Raji (cell line): ENCODE measurements at regions not wholly inside any gene's neighbourhood (a gene's known extent, or its start where the extent isn't known, plus 50 kb on each side); places are given as distances from the start of the nearest gene placed in this dataset.

Source experiments
- POLR2A ChIP-seq: IDR thresholded peaks from 2 replicates; pipeline ENCODE4 v1.6.1; 2011; ENCODE audit warnings: low read depth, low read length, control low read depth; ENCODE audit not compliant: insufficient read depth

DNA sequence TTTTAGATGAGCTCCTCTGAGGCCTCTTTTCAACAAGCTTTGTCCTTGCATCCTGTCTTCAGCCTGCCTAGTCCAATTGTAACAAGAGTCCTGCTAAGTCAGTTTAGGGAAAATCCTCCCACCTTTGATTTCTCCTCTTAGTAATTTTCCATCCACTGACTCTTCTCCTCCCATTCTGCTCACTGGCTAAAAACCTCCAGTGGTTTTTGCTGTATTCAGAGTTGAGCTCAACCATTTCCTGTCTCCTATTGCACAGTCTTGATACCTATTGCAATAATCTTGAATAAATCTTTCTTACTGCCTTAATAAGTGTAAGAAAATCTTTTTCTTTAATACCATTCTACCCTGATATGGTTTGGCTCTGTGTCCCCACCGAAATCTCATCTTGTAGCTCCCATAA, 117.8 kb upstream of the ENPP6 start:
- TF ChIP-seq POLR2A, result no peak

- no peak for TF ChIP-seq POLR2A
Observed at GRCh38 chr4:184331268-184331995, 113.8 kb upstream of the ENPP6 start.

GRCh38 chr4:184329659-184330400, 112.2 kb upstream of the ENPP6 start:
- no peak for TF ChIP-seq POLR2A

DNA sequence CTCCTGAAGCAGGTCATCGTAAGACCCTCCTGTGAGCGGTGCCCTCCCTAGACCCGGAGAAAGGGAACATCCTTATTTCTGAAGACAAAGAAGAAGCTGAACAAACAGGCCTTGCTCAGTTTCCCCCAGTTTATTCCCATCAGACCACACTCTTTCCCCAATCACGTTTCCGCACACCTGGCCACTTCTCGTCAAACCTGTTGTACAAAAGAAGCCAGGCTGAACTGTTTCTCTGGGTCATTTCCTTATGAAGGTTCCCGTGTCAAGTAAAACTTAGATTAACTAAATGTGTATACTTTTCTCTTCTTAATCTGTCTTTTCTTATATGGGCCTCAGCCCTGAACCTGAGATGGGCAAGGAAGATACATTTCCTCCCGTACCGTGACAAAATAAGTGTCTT, 111.6 kb upstream of the ENPP6 start:
- no peak for TF ChIP-seq POLR2A

DNA sequence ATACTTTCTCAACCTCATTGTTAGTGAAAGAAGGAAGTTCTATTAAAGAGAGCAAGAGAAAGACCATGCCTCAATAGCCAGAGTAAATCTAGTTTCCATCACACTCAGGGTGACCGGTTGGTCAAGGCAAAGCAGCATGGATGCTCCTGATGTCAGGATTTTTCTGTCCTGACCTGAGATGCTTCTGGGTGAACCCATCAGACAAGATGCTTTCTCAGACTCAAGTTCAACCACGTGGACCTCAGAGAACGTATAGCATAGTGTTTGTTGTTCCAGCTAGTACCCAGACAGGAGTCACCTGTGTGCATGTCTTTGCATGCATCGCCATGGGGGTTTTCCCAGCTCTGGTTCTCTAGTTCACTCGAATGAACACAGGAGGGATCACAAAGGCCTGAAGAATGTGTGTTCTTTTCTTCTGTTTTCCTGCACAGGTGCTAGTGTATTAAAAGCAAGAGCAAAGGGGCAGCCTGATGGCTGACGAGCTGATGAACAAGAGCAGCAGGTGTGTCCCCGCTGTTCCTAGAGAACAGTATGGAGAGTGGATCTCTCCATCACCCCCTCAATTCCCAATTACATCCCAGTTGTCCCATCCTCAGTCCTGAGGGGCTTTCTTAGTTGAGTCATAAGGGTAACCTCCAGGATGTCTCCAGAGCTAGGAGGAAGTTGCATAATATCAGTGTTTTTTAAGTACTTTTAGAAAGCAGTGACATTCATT, 110.5 kb upstream of the ENPP6 start:
- TF ChIP-seq POLR2A, result peak; percentile 46; the same call in 1 of the 2 replicates

DNA sequence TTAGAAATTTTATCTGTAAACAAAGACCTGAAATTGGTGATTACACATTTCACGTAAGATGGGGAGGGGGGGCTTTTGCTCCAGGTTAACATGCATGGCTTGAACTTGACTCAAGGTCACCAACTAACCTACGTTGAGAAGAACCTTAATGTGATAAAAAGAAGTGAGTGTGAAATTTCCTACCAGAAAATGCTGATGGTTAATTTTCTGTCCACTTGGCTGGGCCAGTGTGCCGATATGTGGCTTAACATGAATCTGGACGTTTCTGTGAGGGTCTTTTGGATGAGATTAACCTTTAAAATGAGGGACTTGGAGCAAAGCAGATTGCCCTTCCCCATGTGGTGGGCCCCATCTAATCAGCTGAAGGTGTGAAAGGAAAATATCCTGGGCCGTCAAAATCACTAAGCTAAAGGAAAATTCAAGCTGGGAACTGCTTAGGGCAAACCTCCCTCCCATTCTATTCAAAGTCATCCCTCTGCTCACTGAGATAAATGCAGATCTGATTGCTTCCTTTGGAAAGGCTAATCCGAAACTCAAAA, 107.3 kb upstream of the ENPP6 start:
- TF ChIP-seq POLR2A, result no peak

GRCh38 chr4:184322328-184323025, 104.8 kb upstream of the ENPP6 start:
- no peak for TF ChIP-seq POLR2A

DNA sequence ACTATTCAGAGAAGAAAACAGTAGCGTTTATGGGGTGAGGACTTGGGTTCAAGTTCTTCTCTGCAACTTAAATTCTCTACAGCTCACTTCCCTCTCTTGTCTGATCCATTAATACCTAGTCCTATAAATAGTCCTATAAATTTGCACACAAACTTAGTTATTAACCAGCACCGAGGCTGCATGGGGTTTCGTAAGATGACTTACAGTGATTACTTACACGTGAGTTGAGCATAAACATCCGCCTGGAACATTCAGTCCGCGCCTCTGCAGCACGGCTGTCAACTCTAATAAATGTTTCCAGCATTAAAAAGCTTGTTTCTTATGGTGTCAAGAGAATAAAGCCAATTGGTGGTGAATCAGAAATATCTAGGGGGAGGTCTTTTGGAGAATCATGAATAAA, 103.0 kb upstream of the ENPP6 start:
- no peak for TF ChIP-seq POLR2A

GRCh38 chr4:184318852-184319251, 101.2 kb upstream of the ENPP6 start:
- TF ChIP-seq POLR2A, result no peak

DNA sequence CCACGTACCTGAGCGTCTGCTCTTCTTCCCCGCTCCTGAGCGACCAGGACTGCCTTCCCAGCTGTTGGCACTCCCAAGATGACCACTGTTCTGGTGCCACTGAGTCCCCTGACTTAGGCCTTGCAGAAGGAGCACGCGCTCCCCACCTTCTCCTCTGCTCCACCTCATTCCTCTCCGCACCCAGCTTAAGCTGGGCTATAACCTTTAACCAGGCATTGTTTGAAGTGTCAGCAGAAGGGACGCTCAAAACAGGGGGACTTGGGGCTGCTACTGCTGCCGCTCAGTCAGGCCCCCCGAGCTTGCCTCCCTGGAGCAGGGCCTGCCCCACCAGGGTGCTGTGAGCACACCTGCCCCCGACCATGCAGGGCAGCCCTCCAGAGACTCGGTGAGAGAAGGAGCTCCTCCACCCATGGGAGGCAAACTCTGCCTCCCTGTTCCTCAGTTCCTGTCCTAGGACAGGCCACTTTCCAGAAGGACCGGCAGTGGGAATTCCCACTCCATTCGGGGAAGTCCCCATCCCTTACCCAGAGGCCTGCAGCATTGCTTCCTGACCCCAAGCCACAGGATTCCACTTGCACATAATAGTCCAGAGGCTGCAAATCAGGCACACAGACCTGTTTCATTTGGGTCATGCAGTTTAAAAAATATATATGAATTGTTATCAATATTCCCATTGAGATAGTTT, 99.7 kb upstream of the ENPP6 start:
- no peak for TF ChIP-seq POLR2A

- no peak for TF ChIP-seq POLR2A
Observed at GRCh38 chr4:184316821-184317220, 99.1 kb upstream of the ENPP6 start.

DNA sequence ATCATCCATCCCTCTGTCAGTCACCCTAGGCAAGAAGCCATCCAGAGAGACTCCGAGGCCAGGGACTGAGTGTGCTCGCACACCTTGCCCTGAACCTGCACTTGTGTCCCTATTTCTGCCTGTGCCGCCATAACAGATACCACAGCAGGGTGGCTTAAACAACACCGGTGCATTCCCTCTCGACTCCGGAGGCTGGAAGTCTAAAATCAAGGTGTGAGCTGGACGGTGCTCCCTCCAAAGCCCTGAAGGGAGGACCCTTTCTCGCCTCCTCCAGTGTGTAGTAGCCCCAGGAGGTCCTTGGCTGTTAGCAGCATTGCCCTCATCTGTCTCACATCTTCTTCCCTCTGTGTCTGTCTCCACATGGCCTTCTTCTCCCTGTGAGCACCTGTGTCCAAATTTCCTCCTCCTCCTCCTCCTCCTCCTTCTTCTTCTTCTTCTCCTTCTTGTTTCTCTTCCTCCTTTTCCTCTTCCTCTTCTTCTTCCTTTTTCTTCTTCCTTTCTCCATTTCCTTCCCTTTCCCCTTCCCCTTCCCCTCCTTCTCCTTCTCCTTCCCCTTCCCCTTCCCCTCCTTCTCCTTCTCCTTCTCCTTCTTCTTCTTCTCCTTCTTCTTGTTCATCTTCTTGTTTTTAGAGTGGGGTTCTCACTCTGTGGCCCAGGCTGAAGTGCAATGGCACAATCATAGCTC, 98.1 kb upstream of the ENPP6 start:
- TF ChIP-seq POLR2A, result no peak

- TF ChIP-seq POLR2A, result peak; percentile 39; the same call in 1 of the 2 replicates
Observed at GRCh38 chr4:184313702-184314659, 96.3 kb upstream of the ENPP6 start.

- TF ChIP-seq POLR2A, result no peak
Observed at GRCh38 chr4:184313058-184313581, 95.4 kb upstream of the ENPP6 start.
